ENCODE measurements at regions not wholly inside any gene's neighbourhood (a gene's known extent, or its start where the extent isn't known, plus 50 kb on each side); places are given as distances from the start of the nearest gene placed in this dataset.

GRCh38 chr20:55116598-55116997 is 641.2 kb downstream of the DOK5 start:
- intact Hi-C loops (cut with DNase I), result no loop called here
- 83 to 89% (median 84%) methylated on average over 4 of the region's 4 CpGs for WGBS, 4 donors
- H3K27me3 ChIP-seq, result no peaks in the 10 kb centered on the region
- DNase-seq, result no peak
- H3K27ac ChIP-seq, result no peak overlapping the region
- TF ChIP-seq POLR2A (IDR thresholded peaks at IDR 0.05) (no peak), CTCF (IDR thresholded peaks at IDR 0.05) (no peak)
- no peaks in the 10 kb centered on the region for H3K36me3 ChIP-seq
- ATAC-seq, result no peak
- H3K9me3 ChIP-seq, result no peaks in the 10 kb centered on the region
- H3K4me3 ChIP-seq, result no peak overlapping the region
- no peaks in the 10 kb centered on the region for H3K4me1 ChIP-seq

GRCh38 chr20:55103188-55103587 is 627.8 kb downstream of the DOK5 start:
- WGBS, 4 donors, result 13 to 24% (median 17%) methylated on average over 2 of the region's 2 CpGs
- no peak for TF ChIP-seq CTCF (IDR thresholded peaks at IDR 0.05)

GRCh38 chr20:55099251-55099650 is 623.9 kb downstream of the DOK5 start:
- no peaks in the 10 kb centered on the region for H3K27me3 ChIP-seq
- DNase-seq (no peak), ATAC-seq (no peak)
- peaks cover 0 to 6% (median 0%) of the 10 kb centered on the region in 12 donors for H3K9me3 ChIP-seq
- intact Hi-C loops (cut with DNase I), result no loop called here
- WGBS, 4 donors, result 81 to 86% (median 83%) methylated on average over 2 of the region's 2 CpGs
- TF ChIP-seq CTCF (IDR thresholded peaks at IDR 0.05) (no peak), POLR2A (IDR thresholded peaks at IDR 0.05) (no peak)
- H3K27ac ChIP-seq, result no peak overlapping the region
- H3K4me1 ChIP-seq, result peaks cover 0 to 9% (median 3%) of the 10 kb centered on the region in 12 donors
- H3K4me3 ChIP-seq, result no peak overlapping the region
- H3K36me3 ChIP-seq, result no peaks in the 10 kb centered on the region

More at GRCh38 chr20:55103188-55103587, 627.8 kb downstream of the DOK5 start:
- no peak overlapping the region for H3K4me3 ChIP-seq
- intact Hi-C loops (cut with DNase I), result loop anchor here in 1 of 10 donors (10.0 kb wide), 1 partner anchor 58 kb away; no protein-coding TSS in a partner anchor
- no peak overlapping the region for H3K27ac ChIP-seq
- H3K36me3 ChIP-seq, result no peaks in the 10 kb centered on the region
- H3K9me3 ChIP-seq, result peaks cover 0 to 6% (median 0%) of the 10 kb centered on the region in 12 donors
- DNase-seq, result no peak
- no peak for ATAC-seq
- no peaks in the 10 kb centered on the region for H3K4me1 ChIP-seq
- no peaks in the 10 kb centered on the region for H3K27me3 ChIP-seq

- ATAC-seq (no peak), DNase-seq (no peak)
- Histone ChIP-seq H3K4me3 (no peak overlapping the region), H3K27me3 (no peaks in the 10 kb centered on the region), H3K36me3 (no peaks in the 10 kb centered on the region), H3K9me3 (peaks cover 0 to 6% (median 0%) of the 10 kb centered on the region in 12 donors), H3K27ac (no peak overlapping the region), H3K4me1 (peaks cover 0 to 9% (median 3%) of the 10 kb centered on the region in 12 donors)
- TF ChIP-seq POLR2A (IDR thresholded peaks at IDR 0.05) (no peak), CTCF (IDR thresholded peaks at IDR 0.05) (no peak)
- intact Hi-C loops (cut with DNase I), result no loop called here
Observed at GRCh38 chr20:55097621-55098020, 622.2 kb downstream of the DOK5 start.
